Ishikawa (cell line): ENCODE measurements at regions not wholly inside any gene's neighbourhood (a gene's known extent, or its start where the extent isn't known, plus 50 kb on each side); places are given as distances from the start of the nearest gene placed in this dataset.
"Not testable (repeated sequence)": the region's sequence is repeated elsewhere in the genome, so short reads cannot be mapped to it uniquely, and the experiment has no call there.

Experiments used
- EP300 ChIP-seq: IDR thresholded peaks from 2 replicates; pipeline ENCODE4 v1.6.1; 2012; ENCODE audit warnings: borderline replicate concordance
- REST ChIP-seq: IDR thresholded peaks from 2 replicates; pipeline ENCODE4 v1.6.1; 2012; ENCODE audit warnings: low read depth, mild to moderate bottlenecking
- TEAD4 ChIP-seq: IDR thresholded peaks from 2 replicates; pipeline ENCODE4 v1.6.1; 2012
- YY1 ChIP-seq: IDR thresholded peaks from 2 replicates; pipeline ENCODE4 v1.6.1; 2012; ENCODE audit warnings: low read depth

GRCh38 chr3:71982506-71983258 is 197.7 kb upstream of the PROK2 start:
- TF ChIP-seq YY1, REST, EP300: not testable (repeated sequence)
- TF ChIP-seq TEAD4: peak; percentile 39; the same call in 1 of the 2 replicates
